DMS 273 treated with DMSO at 0.1 percent for 48 hours (cell line): ENCODE measurements at regions not wholly inside any gene's neighbourhood (a gene's known extent, or its start where the extent isn't known, plus 50 kb on each side); places are given as distances from the start of the nearest gene placed in this dataset.

Experiments used
- DNase-seq: peaks from one replicate; lab custom pipeline; 2025; lab: John Stamatoyannopoulos, UW

GRCh38 chr4:14631806-14632440 is 370.4 kb upstream of the CPEB2 start:
- no peak for DNase-seq

GRCh38 chr4:14636563-14636962 is 365.7 kb upstream of the CPEB2 start:
- DNase-seq = no peak

GRCh38 chr4:14640476-14640875 is 361.8 kb upstream of the CPEB2 start:
- no peak for DNase-seq

GRCh38 chr4:14641871-14642270 is 360.4 kb upstream of the CPEB2 start:
- no peak for DNase-seq

- DNase-seq = no peak
These were observed 357.6 kb upstream of the CPEB2 start for GRCh38 chr4:14644580-14645282.

- no peak for DNase-seq
These were observed 355.4 kb upstream of the CPEB2 start for GRCh38 chr4:14646831-14647230.

- no peak for DNase-seq
These were observed 352.2 kb upstream of the CPEB2 start for GRCh38 chr4:14650127-14650526.

- DNase-seq = no peak
These were observed 349.8 kb upstream of the CPEB2 start for GRCh38 chr4:14652522-14652921.

- DNase-seq = no peak
These were observed 348.9 kb upstream of the CPEB2 start for GRCh38 chr4:14653338-14653737.

- no peak for DNase-seq
These were observed 343.0 kb upstream of the CPEB2 start for GRCh38 chr4:14659286-14659685.

GRCh38 chr4:14667624-14668151 is 334.6 kb upstream of the CPEB2 start:
- DNase-seq = no peak

GRCh38 chr4:14668296-14668695 is 334.0 kb upstream of the CPEB2 start:
- DNase-seq = no peak

GRCh38 chr4:14669371-14669770 is 332.9 kb upstream of the CPEB2 start:
- DNase-seq = no peak

GRCh38 chr4:14671146-14671545 is 331.1 kb upstream of the CPEB2 start:
- DNase-seq = no peak

- DNase-seq = no peak
These were observed 326.8 kb upstream of the CPEB2 start for GRCh38 chr4:14675279-14675985.

GRCh38 chr4:14679906-14680305 is 322.4 kb upstream of the CPEB2 start:
- no peak for DNase-seq

- DNase-seq = no peak
These were observed 321.0 kb upstream of the CPEB2 start for GRCh38 chr4:14681330-14681729.

GRCh38 chr4:14693728-14694127 is 308.6 kb upstream of the CPEB2 start:
- no peak for DNase-seq

- DNase-seq = no peak
These were observed 307.0 kb upstream of the CPEB2 start for GRCh38 chr4:14695095-14695845.

- DNase-seq = no peak
These were observed 302.2 kb upstream of the CPEB2 start for GRCh38 chr4:14700083-14700482.

- no peak for DNase-seq
These were observed 301.7 kb upstream of the CPEB2 start for GRCh38 chr4:14700544-14700943.

GRCh38 chr4:14701389-14701788 is 300.9 kb upstream of the CPEB2 start:
- no peak for DNase-seq
